Upper lobe of left lung (tissue), 4 donors: ENCODE measurements at regions not wholly inside any gene's neighbourhood (a gene's known extent, or its start where the extent isn't known, plus 50 kb on each side); places are given as distances from the start of the nearest gene placed in this dataset.

Source experiments
- CTCF ChIP-seq, 6 experiments: fragments of 450-650 bp in 4 of 6; fragments of 200-600 bp in 2 of 6; sonication (generic) in 2 of 6; IDR thresholded peaks; one replicate each; pipeline ENCODE4 v1.5.1; 2016 to 2019; ENCODE audit warnings: antibody characterized with exemption in 6 of 6
- POLR2A ChIP-seq, 4 donors: fragments of 450-650 bp; IDR thresholded peaks; one replicate each; pipeline ENCODE4 v1.5.1; 2016 to 2017; ENCODE audit warnings: antibody characterized with exemption in 4 of 4, mild to moderate bottlenecking in 2 of 4

- TF ChIP-seq CTCF (IDR thresholded peaks at IDR 0.05) (no peak), POLR2A (IDR thresholded peaks at IDR 0.05) (no peak)
Measured at GRCh38 chr13:90185734-90186133, 1161.8 kb upstream of the MIR17HG start.
